Adrenal gland (tissue), 9 donors: ENCODE measurements at regions not wholly inside any gene's neighbourhood (a gene's known extent, or its start where the extent isn't known, plus 50 kb on each side); places are given as distances from the start of the nearest gene placed in this dataset.
"Not testable (repeated sequence)": the region's sequence is repeated elsewhere in the genome, so short reads cannot be mapped to it uniquely, and the experiment has no call there.

Experiments
- DNase-seq, 7 donors: peaks; one replicate each; pipeline ENCODE4 v3.0.0-alpha.2; 2019 to 2020
- H3K27ac ChIP-seq, 5 donors: fragments of 200-600 bp; sonication (generic) in 4 of 5; 1 replicate in 3 of 5; 2 replicates in 2 of 5; pipeline versions ENCODE4 v1.5.1 to v1.8.0; 2016 to 2020; ENCODE audit warnings: mild to moderate bottlenecking in 1 of 5
- H3K27me3 ChIP-seq: fragments of 200-600 bp; 2 replicates; pipeline ENCODE4 v1.8.0; 2021
- H3K36me3 ChIP-seq, 2 donors: fragments of 200-600 bp; replicated peaks in 1 of 2; 1 replicate in 1 of 2; 2 replicates in 1 of 2; pipeline versions ENCODE4 v1.5.1 to v1.8.0; 2018 to 2022
- H3K4me1 ChIP-seq, 2 donors: fragments of 200-600 bp; replicated peaks in 1 of 2; 1 replicate in 1 of 2; 2 replicates in 1 of 2; pipeline versions ENCODE4 v1.5.1 to v1.8.0; 2018 to 2021
- H3K4me3 ChIP-seq, 4 donors: fragments of 200-600 bp; sonication (generic) in 3 of 4; one replicate each; pipeline ENCODE4 v1.5.1; 2016 to 2018
- H3K9me3 ChIP-seq, 3 donors: fragments of 200-600 bp; sonication (generic) in 1 of 3; replicated peaks in 1 of 3; 1 replicate in 2 of 3; 2 replicates in 1 of 3; pipeline versions ENCODE4 v1.5.1 to v1.8.0; 2016 to 2021
- WGBS, 4 donors: extraction: QIAGEN DNeasy Blood & Tissue Kit in 2 of 4; methylation state at CpG; one replicate each; pipeline versions ENCODE4 v1.1.5 to v1.1.7; 2013 to 2017; 5-methylcytosine and 5-hydroxymethylcytosine counted together
- intact Hi-C, 2 donors: fragments of 100-400 bp; cut with DNase I; formaldehyde crosslinking; loops; one replicate each; pipeline versions ENCODE4 v1.14.1 to v1.15.0; 2022 to 2023
- donor health status: healthy with polysubstance abuse.
- donor health status: Bipolar disorder and iron deficiency.
- donor health status: DM: yes; HTN: yes; CAD: no.
- donor health status: DM: no; HTN: no; CAD: no.
- donor health status: DM: no; HTN: no; CAD: no.

DNA sequence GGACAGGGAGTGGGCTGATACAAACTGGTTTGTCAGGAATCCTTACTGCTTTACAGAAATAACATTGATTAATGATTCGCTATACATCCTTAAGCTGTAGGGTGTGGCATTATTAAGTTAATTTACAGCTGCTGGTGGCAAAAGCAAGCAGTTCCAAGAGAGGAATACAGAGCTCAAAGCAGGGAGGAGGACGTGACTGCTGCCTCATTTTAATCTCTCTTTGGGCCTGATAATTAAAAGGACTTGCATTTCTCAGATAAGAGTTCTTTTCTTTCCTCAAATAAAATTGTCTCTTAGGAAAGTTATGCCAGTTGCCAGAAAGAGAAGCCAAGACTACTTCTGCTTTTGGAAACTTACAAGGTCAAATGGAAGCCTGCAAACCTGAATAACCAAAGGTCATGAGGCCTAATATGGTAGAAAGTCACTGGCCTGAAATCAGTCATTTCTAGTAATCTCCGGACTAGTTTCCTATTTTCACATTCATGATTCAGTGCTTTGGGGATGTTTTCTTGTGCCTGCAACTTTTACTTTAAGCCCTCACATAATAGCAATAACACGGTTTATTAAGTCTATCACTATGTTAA is 426.2 kb upstream of the SPATA31A3 start:
- H3K9me3 ChIP-seq, H3K4me3 ChIP-seq, H3K27me3 ChIP-seq, DNase-seq, intact Hi-C loops, H3K36me3 ChIP-seq, H3K4me1 ChIP-seq, H3K27ac ChIP-seq: not testable (repeated sequence)
- WGBS, 4 donors: no CpG with 5 or more reads among the region's 4 CpGs

DNA sequence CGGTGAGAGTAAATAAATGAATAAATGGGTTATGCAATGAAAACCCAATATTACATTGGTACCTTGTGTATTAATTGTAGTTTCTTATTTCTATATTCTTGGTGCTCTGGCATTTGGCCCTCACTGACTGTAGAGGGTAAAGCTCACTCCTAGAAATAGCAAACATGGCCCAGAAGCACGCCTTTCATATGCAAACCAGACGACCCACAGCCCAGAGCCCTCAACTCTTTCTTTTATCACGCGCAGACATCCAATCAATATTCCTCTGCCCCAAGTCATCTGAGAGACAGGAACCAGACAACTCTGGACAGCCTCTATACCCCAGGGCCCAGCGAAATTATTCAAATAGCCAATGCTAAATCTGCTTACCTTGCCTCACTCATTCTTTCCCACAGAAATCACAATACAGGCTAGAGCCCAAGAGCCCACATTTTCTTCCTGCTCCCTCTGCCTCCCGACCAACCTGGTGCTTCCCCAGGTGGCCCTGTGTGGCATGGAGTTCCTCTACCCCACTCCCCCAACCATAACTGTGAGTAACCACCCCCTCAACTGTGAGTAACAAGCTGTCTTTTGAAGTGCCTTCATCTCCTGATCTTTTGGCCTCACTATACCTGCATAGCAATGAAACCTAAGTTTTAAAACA is 425.1 kb upstream of the SPATA31A3 start:
- H3K36me3 ChIP-seq, H3K27me3 ChIP-seq, H3K27ac ChIP-seq, H3K4me3 ChIP-seq, DNase-seq, H3K9me3 ChIP-seq, intact Hi-C loops, H3K4me1 ChIP-seq: not testable (repeated sequence)
- 84 to 100% (median 97%) methylated on average over 1 of the region's 7 CpGs for WGBS, 4 donors

DNA sequence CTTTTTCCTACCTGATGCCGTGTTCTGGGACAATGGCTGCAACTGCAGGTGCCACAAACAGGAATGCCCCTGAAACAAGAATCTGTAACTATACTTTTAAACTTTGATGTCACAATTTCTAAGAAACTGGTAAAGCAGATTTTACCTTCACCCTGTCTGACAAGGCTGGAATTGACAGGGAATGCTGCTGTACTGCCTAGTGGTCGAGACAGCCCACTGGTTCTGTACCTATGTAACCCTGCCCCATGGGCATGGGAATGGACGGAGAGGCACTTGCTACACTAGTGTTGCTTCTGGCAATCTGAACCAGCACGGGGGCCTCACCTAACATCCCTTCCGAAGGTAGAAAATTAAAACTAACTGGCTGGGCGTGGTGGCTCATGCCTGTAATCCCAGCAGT is 424.3 kb upstream of the SPATA31A3 start:
- DNase-seq, H3K4me3 ChIP-seq, H3K36me3 ChIP-seq, H3K27ac ChIP-seq, H3K27me3 ChIP-seq, H3K9me3 ChIP-seq, H3K4me1 ChIP-seq, intact Hi-C loops: not testable (repeated sequence)
- WGBS, 4 donors: 89 to 94% (median 91%) methylated on average over 2 of the region's 6 CpGs

DNA sequence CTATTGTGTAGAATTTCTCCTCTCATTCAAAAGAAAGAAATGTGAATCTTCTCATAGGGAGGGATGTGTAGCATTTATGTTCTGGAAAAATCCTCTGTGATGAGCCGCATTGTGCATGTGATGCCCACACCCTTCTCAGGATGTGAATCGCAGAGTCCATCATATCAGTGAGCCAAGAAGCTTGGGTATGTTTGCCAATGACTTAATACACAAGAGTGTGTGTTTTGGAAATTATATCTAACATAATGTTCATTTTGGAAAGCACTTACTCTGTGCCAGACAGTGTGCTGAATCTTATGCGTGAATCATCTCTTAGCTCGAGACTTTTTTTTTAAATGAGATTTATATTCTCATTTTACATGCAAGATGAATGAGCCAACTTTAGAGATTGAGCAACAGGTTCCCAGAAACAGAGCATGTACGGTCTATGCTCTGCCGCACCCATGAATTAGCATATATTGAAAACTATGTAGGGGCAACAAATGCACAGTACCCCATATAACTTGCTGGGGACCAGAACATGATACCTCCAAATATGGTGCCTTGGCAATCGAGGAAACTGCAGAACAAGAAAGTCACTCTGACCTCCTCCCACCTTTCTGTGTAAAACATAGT is 418.4 kb upstream of the SPATA31A3 start:
- intact Hi-C loops, H3K4me1 ChIP-seq, H3K4me3 ChIP-seq, H3K27ac ChIP-seq, H3K9me3 ChIP-seq, H3K36me3 ChIP-seq, H3K27me3 ChIP-seq, DNase-seq: not testable (repeated sequence)
- WGBS, 4 donors: 45 to 89% (median 56%) methylated on average over 2 to 4 of the region's 7 CpGs

DNA sequence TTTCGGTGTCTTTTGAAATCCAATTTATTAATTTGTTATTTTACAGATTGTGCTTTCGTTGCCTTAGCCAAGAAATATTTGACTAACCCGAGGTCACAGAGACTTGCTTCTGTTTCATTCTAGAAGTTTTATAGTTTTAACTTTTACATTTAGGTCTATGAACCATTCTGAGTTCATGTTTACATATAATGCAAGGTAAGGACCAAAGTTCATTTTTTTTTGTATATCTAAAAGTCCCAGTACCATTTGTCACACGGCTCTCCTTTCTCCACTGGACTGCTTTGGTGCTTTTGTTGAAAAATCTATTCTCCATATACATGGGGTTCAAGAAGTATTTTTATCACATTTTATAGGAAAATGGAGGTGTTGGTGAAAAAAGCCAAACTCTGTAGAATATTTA is 411.4 kb upstream of the SPATA31A3 start:
- intact Hi-C loops, H3K4me1 ChIP-seq, H3K9me3 ChIP-seq, H3K36me3 ChIP-seq, H3K27ac ChIP-seq, H3K4me3 ChIP-seq, H3K27me3 ChIP-seq, DNase-seq: not testable (repeated sequence)
- no CpG with 5 or more reads among the region's 4 CpGs for whole genome bisulfite sequencing, 4 donors

DNA sequence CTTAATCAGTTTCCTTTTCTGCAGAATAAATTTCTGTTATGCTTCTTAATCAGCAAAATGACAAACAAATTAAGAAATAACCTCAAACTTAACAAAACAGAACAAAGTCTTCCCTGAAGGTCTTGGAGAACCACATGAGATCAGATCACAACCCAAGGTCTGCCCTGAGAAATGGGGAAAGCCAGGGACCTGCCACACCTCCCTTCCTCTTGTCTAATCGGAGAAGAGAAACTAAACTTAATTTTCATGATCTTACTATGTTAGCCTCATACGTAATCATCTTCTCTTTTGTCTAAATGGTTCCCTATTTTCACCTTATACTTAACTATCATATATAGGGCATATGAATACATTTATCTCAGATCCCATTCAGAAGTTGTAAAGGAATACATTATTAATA is 405.4 kb upstream of the SPATA31A3 start:
- H3K9me3 ChIP-seq, DNase-seq, H3K27ac ChIP-seq, H3K27me3 ChIP-seq, H3K4me3 ChIP-seq, intact Hi-C loops, H3K4me1 ChIP-seq, H3K36me3 ChIP-seq: not testable (repeated sequence)
- WGBS, 4 donors: 41 to 64% (median 48%) methylated on average over 2 of the region's 2 CpGs

DNA sequence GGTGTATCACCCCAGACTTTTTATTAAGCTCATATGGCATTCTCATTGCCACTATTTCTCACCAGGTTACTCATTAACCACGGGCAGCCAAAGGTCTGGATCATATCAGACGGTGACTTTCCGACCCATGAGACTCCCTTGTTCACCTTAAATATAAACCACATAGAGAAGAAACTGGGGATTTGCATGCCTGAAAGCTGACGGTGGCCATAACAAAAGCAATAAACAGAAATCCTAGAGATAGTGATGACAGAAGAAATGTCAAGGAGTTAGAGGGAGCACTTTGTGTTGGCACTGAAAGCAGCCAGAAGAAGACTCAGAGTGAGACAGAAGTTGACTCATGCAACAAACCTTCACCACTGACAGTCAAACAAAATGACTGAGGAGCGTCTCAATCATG is 402.4 kb upstream of the SPATA31A3 start:
- H3K36me3 ChIP-seq, H3K4me3 ChIP-seq, H3K27ac ChIP-seq, H3K9me3 ChIP-seq, DNase-seq, H3K27me3 ChIP-seq, intact Hi-C loops, H3K4me1 ChIP-seq: not testable (repeated sequence)
- WGBS, 4 donors: 40% methylated on average over 1 of the region's 5 CpGs; no CpG with 5 or more reads in 3 of the 4 donors

DNA sequence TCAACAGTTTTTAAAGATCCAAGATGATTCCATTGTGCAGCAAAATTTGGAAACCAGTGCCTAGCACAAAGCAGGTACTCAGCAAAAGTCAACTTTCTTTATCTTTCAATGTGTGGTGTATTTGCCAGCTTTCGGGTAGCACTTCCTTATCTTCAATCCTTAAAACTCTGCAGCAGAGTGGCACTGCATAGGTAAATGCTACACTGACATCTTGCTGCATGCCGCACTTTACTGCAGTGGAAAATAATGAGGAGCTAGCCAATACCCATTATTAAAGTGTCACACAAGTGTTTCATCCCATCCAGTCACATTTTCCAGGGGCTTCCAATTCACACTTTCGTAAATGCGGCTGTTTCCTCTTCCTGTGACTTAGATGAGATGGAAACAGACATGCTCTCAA is 401.7 kb upstream of the SPATA31A3 start:
- H3K27me3 ChIP-seq, H3K36me3 ChIP-seq, H3K9me3 ChIP-seq, DNase-seq, H3K4me3 ChIP-seq, H3K27ac ChIP-seq, intact Hi-C loops, H3K4me1 ChIP-seq: not testable (repeated sequence)
- WGBS, 4 donors: 43% methylated on average over 2 of the region's 4 CpGs; no CpG with 5 or more reads in 3 of the 4 donors

DNA sequence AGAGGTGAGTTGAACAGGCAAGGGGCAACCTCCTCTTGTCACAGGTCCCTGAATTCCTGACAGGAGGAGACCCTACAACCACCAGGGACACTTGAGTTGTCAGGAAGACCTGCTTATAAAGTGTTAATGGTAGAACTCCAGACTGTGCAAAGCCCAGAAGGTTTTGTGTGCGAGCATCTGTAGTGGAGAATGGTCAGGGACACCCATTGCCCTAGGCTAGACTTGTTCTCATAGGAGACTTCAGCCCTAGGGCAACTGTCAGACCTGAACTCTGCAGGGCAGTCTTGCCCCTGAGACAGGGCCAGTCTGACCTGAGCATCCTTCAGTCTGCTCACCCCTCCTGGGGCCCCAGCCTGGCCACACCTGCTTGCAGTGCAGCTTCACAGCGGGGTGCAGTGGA is 377.3 kb upstream of the SPATA31A3 start:
- DNase-seq, H3K27me3 ChIP-seq, H3K36me3 ChIP-seq, intact Hi-C loops, H3K9me3 ChIP-seq, H3K27ac ChIP-seq, H3K4me1 ChIP-seq, H3K4me3 ChIP-seq: not testable (repeated sequence)
- WGBS, 4 donors: no CpG with 5 or more reads among the region's 2 CpGs

DNA sequence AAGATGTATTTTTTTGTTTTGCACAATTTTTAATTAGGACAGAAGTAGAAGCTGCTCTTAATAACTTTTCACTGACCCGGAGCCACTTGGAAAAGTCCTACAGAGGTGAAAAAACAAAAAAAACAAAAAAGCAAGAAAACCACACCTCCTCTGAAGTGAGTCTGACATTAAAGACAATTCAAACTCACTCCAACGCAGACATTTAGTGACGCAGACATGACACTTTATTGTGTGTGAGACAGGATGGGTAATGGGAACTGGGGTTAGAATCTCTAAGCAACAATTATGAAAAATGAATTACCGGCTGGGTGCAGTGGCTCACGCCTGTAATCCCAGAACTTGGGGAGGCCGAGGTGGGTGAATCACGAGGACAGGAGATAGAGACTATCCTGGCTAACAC is 370.0 kb upstream of the SPATA31A3 start:
- H3K27ac ChIP-seq, H3K4me3 ChIP-seq, DNase-seq, H3K27me3 ChIP-seq, H3K4me1 ChIP-seq, intact Hi-C loops, H3K36me3 ChIP-seq, H3K9me3 ChIP-seq: not testable (repeated sequence)
- no CpG with 5 or more reads among the region's 7 CpGs for WGBS, 4 donors

DNA sequence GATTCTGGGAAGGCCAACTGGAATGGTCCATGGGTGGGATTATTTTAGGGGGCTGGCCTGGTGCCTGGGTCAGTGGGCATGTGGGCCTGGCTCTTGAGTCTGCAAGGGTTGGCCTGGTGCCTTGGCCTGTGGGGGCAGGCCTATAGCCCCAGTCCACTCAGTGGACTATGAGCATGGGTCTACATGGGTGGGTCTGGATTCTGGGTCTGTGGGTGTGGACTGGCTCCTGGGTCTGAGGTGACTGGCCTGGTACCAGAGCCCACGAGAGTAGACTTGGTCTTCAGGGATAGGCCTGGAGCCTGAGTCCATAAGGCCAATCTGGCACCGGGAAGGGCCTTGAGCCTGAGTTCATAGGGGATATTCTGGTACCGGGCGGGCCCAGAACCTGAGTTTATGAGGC is 361.6 kb upstream of the SPATA31A3 start:
- DNase-seq, H3K4me1 ChIP-seq, H3K27ac ChIP-seq, intact Hi-C loops, H3K36me3 ChIP-seq, H3K27me3 ChIP-seq, H3K4me3 ChIP-seq, H3K9me3 ChIP-seq: not testable (repeated sequence)
- no CpG with 5 or more reads among the region's 4 CpGs for WGBS, 4 donors
